SW 1271 (cell line): ENCODE measurements at regions not wholly inside any gene's neighbourhood (a gene's known extent, or its start where the extent isn't known, plus 50 kb on each side); places are given as distances from the start of the nearest gene placed in this dataset.
"Not testable (repeated sequence)": the region's sequence is repeated elsewhere in the genome, so short reads cannot be mapped to it uniquely, and the experiment has no call there.

Source experiments
- DNase-seq, 2 experiments: peaks; one replicate each; lab custom pipeline; 2025; lab: John Stamatoyannopoulos, UW

- DNase-seq = no peak
These were observed 156.8 kb downstream of the FOXD2 start for GRCh38 chr1:47594627-47595026.

- no peak for DNase-seq
These were observed 158.5 kb downstream of the FOXD2 start for GRCh38 chr1:47596328-47596727.

- DNase-seq = no peak
These were observed 160.5 kb downstream of the FOXD2 start for GRCh38 chr1:47598357-47598756.

- no peak for DNase-seq
These were observed 161.9 kb downstream of the FOXD2 start for GRCh38 chr1:47599777-47600176.

GRCh38 chr1:47602491-47602890, 164.6 kb downstream of the FOXD2 start:
- DNase-seq = not testable (repeated sequence)

- not testable (repeated sequence) for DNase-seq
These were observed 167.0 kb downstream of the FOXD2 start for GRCh38 chr1:47604869-47605268.

GRCh38 chr1:47608296-47608875, 170.5 kb downstream of the FOXD2 start:
- DNase-seq = no peak

- no peak for DNase-seq
These were observed 174.1 kb downstream of the FOXD2 start for GRCh38 chr1:47611992-47612391.

GRCh38 chr1:47612819-47613218, 175.0 kb downstream of the FOXD2 start:
- DNase-seq = no peak

- no peak for DNase-seq
These were observed 178.2 kb downstream of the FOXD2 start for GRCh38 chr1:47616036-47616435.

GRCh38 chr1:47616906-47617305, 179.1 kb downstream of the FOXD2 start:
- no peak for DNase-seq

- DNase-seq = no peak
These were observed 179.8 kb downstream of the FOXD2 start for GRCh38 chr1:47617381-47618221.

- DNase-seq = no peak
These were observed 180.4 kb downstream of the FOXD2 start for GRCh38 chr1:47618222-47618720.

- no peak for DNase-seq
These were observed 181.0 kb downstream of the FOXD2 start for GRCh38 chr1:47618830-47619229.

- DNase-seq = no peak
These were observed 183.6 kb downstream of the FOXD2 start for GRCh38 chr1:47621483-47621882.

- no peak for DNase-seq
These were observed 184.1 kb downstream of the FOXD2 start for GRCh38 chr1:47621977-47622376.

- no peak for DNase-seq
These were observed 185.1 kb downstream of the FOXD2 start for GRCh38 chr1:47622776-47623556.

GRCh38 chr1:47623557-47623940, 185.7 kb downstream of the FOXD2 start:
- no peak for DNase-seq

- no peak for DNase-seq
These were observed 186.7 kb downstream of the FOXD2 start for GRCh38 chr1:47624531-47624930.

- no peak for DNase-seq
These were observed 189.2 kb downstream of the FOXD2 start for GRCh38 chr1:47627016-47627415.

GRCh38 chr1:47627471-47628370, 189.9 kb downstream of the FOXD2 start:
- no peak for DNase-seq

GRCh38 chr1:47629201-47629600, 191.4 kb downstream of the FOXD2 start:
- DNase-seq = no peak
